Fibroblast of lung (primary cell): ENCODE measurements at regions not wholly inside any gene's neighbourhood (a gene's known extent, or its start where the extent isn't known, plus 50 kb on each side); places are given as distances from the start of the nearest gene placed in this dataset.

ENCODE experiments used
- DNase-seq, 2 donors: peaks; one replicate each; pipeline versions ENCODE4 v3.0.0 to v3.0.0-alpha.2; 2010; ENCODE audit warnings: low read depth in 2 of 2
- H2AFZ ChIP-seq: 2 replicates; pipeline ENCODE4 v1.5.1; 2012; ENCODE audit warnings: low read length, control low read depth, inconsistent platforms
- H3K27ac ChIP-seq: 2 replicates; pipeline ENCODE4 v1.5.1; 2011; ENCODE audit warnings: low read length, control low read depth; ENCODE audit not compliant: insufficient read depth
- H3K27me3 ChIP-seq: 2 replicates; pipeline ENCODE4 v1.5.1; 2011; ENCODE audit warnings: mild to moderate bottlenecking, low read length; ENCODE audit not compliant: control insufficient read depth, insufficient read depth
- H3K36me3 ChIP-seq: 2 replicates; pipeline ENCODE4 v1.5.1; 2011; ENCODE audit warnings: low read length; ENCODE audit not compliant: control insufficient read depth, insufficient read depth
- H3K4me1 ChIP-seq: 2 replicates; pipeline ENCODE4 v1.5.1; 2011; ENCODE audit warnings: low read length; ENCODE audit not compliant: control insufficient read depth, insufficient read depth; ENCODE audit errors: extremely low read depth
- H3K4me2 ChIP-seq: 2 replicates; pipeline ENCODE4 v1.5.1; 2011; ENCODE audit warnings: low read length, control low read depth; ENCODE audit not compliant: insufficient read depth; ENCODE audit errors: extremely low read depth
- H3K4me3 ChIP-seq, 4 experiments: fragments of 200-600 bp in 1 of 4; sonication (generic) in 1 of 4; replicated peaks in 1 of 4; 2 replicates each; pipeline ENCODE4 v1.5.1; 2011 to 2016; ENCODE audit warnings: low read length in 4 of 4, low read depth in 3 of 4, mild to moderate bottlenecking in 3 of 4, control low read depth in 2 of 4, inconsistent platforms in 1 of 4, mixed read lengths in 1 of 4; ENCODE audit not compliant: insufficient read depth in 1 of 4; ENCODE audit errors: control extremely low read depth in 1 of 4
- H3K79me2 ChIP-seq: 2 replicates; pipeline ENCODE4 v1.5.1; 2012; ENCODE audit warnings: mild to moderate bottlenecking, low read length, inconsistent platforms; ENCODE audit not compliant: control insufficient read depth, insufficient read depth
- H3K9ac ChIP-seq: 2 replicates; pipeline ENCODE4 v1.5.1; 2011; ENCODE audit warnings: mild to moderate bottlenecking, low read length, control low read depth; ENCODE audit not compliant: insufficient read depth
- H3K9me3 ChIP-seq: 2 replicates; pipeline ENCODE4 v1.5.1; 2012; ENCODE audit warnings: low read depth, low read length; ENCODE audit not compliant: control insufficient read depth, insufficient read depth
- H4K20me1 ChIP-seq: 2 replicates; pipeline ENCODE4 v1.5.1; 2011; ENCODE audit warnings: low read length; ENCODE audit not compliant: control insufficient read depth, insufficient read depth; ENCODE audit errors: extremely low read depth
- EZH2 ChIP-seq: IDR thresholded peaks from 2 replicates; pipeline ENCODE4 v1.5.1; 2012; ENCODE audit warnings: low read length, control low read depth, mild to moderate bottlenecking; ENCODE audit errors: missing control alignments
- TF ChIP-seq, protein P1 (sequence below), 2 donors: IDR thresholded peaks in 1 of 2; conservative IDR thresholded peaks in 1 of 2; 1 replicate in 1 of 2; 2 replicates in 1 of 2; pipeline ENCODE4 v1.5.1; 2011 to 2012; ENCODE audit warnings: low read length in 2 of 2, control low read depth in 1 of 2, inconsistent platforms in 1 of 2, low read depth in 1 of 2, mild to moderate bottlenecking in 1 of 2

GRCh38 chr10:44056206-44056605, 328.7 kb downstream of the CXCL12 start:
- Histone ChIP-seq H3K4me1 (no peaks in the 10 kb centered on the region), H3K4me2 (no peak overlapping the region), H3K9ac (no peak overlapping the region), H3K27me3 (peaks cover 9% of the 10 kb centered on the region), H3K9me3 (no peaks in the 10 kb centered on the region), H4K20me1 (no peaks in the 10 kb centered on the region), H3K27ac (no peak overlapping the region), H3K79me2 (no peaks in the 10 kb centered on the region), H3K36me3 (no peaks in the 10 kb centered on the region), H2AFZ (no peak overlapping the region), H3K4me3 (no peak overlapping the region)
- no peak for DNase-seq
- TF ChIP-seq EZH2: no peak
- TF ChIP-seq, protein P1, sequence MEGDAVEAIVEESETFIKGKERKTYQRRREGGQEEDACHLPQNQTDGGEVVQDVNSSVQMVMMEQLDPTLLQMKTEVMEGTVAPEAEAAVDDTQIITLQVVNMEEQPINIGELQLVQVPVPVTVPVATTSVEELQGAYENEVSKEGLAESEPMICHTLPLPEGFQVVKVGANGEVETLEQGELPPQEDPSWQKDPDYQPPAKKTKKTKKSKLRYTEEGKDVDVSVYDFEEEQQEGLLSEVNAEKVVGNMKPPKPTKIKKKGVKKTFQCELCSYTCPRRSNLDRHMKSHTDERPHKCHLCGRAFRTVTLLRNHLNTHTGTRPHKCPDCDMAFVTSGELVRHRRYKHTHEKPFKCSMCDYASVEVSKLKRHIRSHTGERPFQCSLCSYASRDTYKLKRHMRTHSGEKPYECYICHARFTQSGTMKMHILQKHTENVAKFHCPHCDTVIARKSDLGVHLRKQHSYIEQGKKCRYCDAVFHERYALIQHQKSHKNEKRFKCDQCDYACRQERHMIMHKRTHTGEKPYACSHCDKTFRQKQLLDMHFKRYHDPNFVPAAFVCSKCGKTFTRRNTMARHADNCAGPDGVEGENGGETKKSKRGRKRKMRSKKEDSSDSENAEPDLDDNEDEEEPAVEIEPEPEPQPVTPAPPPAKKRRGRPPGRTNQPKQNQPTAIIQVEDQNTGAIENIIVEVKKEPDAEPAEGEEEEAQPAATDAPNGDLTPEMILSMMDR (conservative IDR thresholded peaks at IDR 0.05 in 1 of 2, IDR thresholded peaks at IDR 0.05 in 1 of 2; ENCODE audit: low read depth in 1 of 2, low read length in 2 of 2): no peak

DNA sequence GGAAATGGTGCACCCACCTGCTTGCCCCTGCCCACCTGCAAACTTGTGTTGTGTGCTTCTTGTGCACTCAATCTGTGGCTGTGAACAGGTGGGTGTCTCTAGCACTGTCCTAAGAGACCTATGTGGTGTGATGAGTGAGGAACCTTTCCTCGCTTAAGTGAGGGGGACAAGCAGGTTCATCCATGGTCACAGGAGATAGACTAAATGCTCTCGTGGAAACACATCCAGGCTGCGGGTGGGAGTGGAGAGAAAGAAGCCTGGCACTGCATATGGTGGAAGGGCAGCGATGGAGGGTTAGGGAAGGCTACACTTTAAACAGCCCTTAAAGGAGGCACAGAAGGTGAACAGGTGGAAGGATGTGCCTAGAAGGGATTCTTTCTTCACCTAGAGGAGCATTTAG, 330.9 kb downstream of the CXCL12 start:
- Histone ChIP-seq H3K27me3 (peaks cover 12% of the 10 kb centered on the region), H3K4me3 (no peak overlapping the region), H2AFZ (no peak overlapping the region), H3K4me2 (no peak overlapping the region), H3K9ac (no peak overlapping the region), H3K27ac (no peak overlapping the region), H4K20me1 (no peaks in the 10 kb centered on the region), H3K79me2 (no peaks in the 10 kb centered on the region), H3K9me3 (no peaks in the 10 kb centered on the region), H3K36me3 (no peaks in the 10 kb centered on the region), H3K4me1 (no peaks in the 10 kb centered on the region)
- TF ChIP-seq EZH2: no peak
- TF ChIP-seq, protein P1 (conservative IDR thresholded peaks at IDR 0.05 in 1 of 2, IDR thresholded peaks at IDR 0.05 in 1 of 2; ENCODE audit: low read depth in 1 of 2, low read length in 2 of 2): no peak
- DNase-seq: no peak

GRCh38 chr10:44053391-44053790, 331.5 kb downstream of the CXCL12 start:
- Histone ChIP-seq H3K4me1 (no peaks in the 10 kb centered on the region), H3K27me3 (peaks cover 14% of the 10 kb centered on the region), H2AFZ (no peak overlapping the region), H3K4me2 (no peak overlapping the region), H3K36me3 (no peaks in the 10 kb centered on the region), H3K4me3 (no peak overlapping the region), H3K9me3 (no peaks in the 10 kb centered on the region), H3K79me2 (no peaks in the 10 kb centered on the region), H4K20me1 (no peaks in the 10 kb centered on the region), H3K27ac (no peak overlapping the region), H3K9ac (no peak overlapping the region)
- TF ChIP-seq EZH2: no peak
- TF ChIP-seq, protein P1 (conservative IDR thresholded peaks at IDR 0.05 in 1 of 2, IDR thresholded peaks at IDR 0.05 in 1 of 2; ENCODE audit: low read depth in 1 of 2, low read length in 2 of 2): no peak
- no peak for DNase-seq
